Mesothelial cell of epicardium (in vitro differentiated cells): ENCODE measurements at regions not wholly inside any gene's neighbourhood (a gene's known extent, or its start where the extent isn't known, plus 50 kb on each side); places are given as distances from the start of the nearest gene placed in this dataset.

Source experiments
- DNase-seq, 2 experiments: peaks; one replicate each; pipeline ENCODE4 v3.0.0; 2021; ENCODE audit warnings: low spot score in 2 of 2; ENCODE audit not compliant: unreplicated experiment in 2 of 2
- H3K27ac Mint-ChIP-seq: 2 replicates; pipeline ENCODE4 v1.8.0; 2021; ENCODE audit warnings: mixed read lengths
- H3K27me3 Mint-ChIP-seq: 2 replicates; pipeline ENCODE4 v1.8.0; 2021; ENCODE audit warnings: low read depth, mixed read lengths
- H3K36me3 Mint-ChIP-seq: 2 replicates; pipeline ENCODE4 v1.8.0; 2021; ENCODE audit warnings: mixed read lengths
- H3K4me1 Mint-ChIP-seq: 2 replicates; pipeline ENCODE4 v1.8.0; 2021; ENCODE audit warnings: mixed read lengths
- H3K4me3 Mint-ChIP-seq: 2 replicates; pipeline ENCODE4 v1.8.0; 2021; ENCODE audit warnings: mild to moderate bottlenecking, moderate library complexity, mixed read lengths
- H3K9me3 Mint-ChIP-seq: 2 replicates; pipeline ENCODE4 v1.8.0; 2021; ENCODE audit warnings: mixed read lengths
- TF ChIP-seq, protein P1 (sequence below): fragments of 200-600 bp; sonication (generic); IDR thresholded peaks from one replicate; pipeline ENCODE4 v1.5.0; 2021; ENCODE audit warnings: antibody characterized with exemption; ENCODE audit not compliant: unreplicated experiment

- Mint-ChIP-seq H3K27ac (no peak overlapping the region), H3K9me3 (no peaks in the 10 kb centered on the region), H3K4me1 (no peaks in the 10 kb centered on the region), H3K27me3 (no peaks in the 10 kb centered on the region), H3K4me3 (no peak overlapping the region), H3K36me3 (no peaks in the 10 kb centered on the region)
- DNase-seq, result no peak
- TF ChIP-seq, protein P1, sequence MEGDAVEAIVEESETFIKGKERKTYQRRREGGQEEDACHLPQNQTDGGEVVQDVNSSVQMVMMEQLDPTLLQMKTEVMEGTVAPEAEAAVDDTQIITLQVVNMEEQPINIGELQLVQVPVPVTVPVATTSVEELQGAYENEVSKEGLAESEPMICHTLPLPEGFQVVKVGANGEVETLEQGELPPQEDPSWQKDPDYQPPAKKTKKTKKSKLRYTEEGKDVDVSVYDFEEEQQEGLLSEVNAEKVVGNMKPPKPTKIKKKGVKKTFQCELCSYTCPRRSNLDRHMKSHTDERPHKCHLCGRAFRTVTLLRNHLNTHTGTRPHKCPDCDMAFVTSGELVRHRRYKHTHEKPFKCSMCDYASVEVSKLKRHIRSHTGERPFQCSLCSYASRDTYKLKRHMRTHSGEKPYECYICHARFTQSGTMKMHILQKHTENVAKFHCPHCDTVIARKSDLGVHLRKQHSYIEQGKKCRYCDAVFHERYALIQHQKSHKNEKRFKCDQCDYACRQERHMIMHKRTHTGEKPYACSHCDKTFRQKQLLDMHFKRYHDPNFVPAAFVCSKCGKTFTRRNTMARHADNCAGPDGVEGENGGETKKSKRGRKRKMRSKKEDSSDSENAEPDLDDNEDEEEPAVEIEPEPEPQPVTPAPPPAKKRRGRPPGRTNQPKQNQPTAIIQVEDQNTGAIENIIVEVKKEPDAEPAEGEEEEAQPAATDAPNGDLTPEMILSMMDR, result no peak
Measured at GRCh38 chr12:59100585-59100984, 180.3 kb upstream of the LRIG3 start.

- no peak for DNase-seq
- Mint-ChIP-seq H3K27ac (no peak overlapping the region), H3K36me3 (no peaks in the 10 kb centered on the region), H3K27me3 (no peaks in the 10 kb centered on the region), H3K4me1 (no peaks in the 10 kb centered on the region), H3K9me3 (no peaks in the 10 kb centered on the region), H3K4me3 (no peak overlapping the region)
- TF ChIP-seq, protein P1, result no peak
Measured at GRCh38 chr12:59097876-59098275, 177.6 kb upstream of the LRIG3 start.

GRCh38 chr12:59096246-59096645 lies 175.9 kb upstream of the LRIG3 start:
- Mint-ChIP-seq H3K27me3 (no peaks in the 10 kb centered on the region), H3K9me3 (no peaks in the 10 kb centered on the region), H3K36me3 (no peaks in the 10 kb centered on the region), H3K4me3 (no peak overlapping the region), H3K27ac (no peak overlapping the region), H3K4me1 (no peaks in the 10 kb centered on the region)
- DNase-seq, result no peak
- TF ChIP-seq, protein P1, result no peak

- TF ChIP-seq, protein P1, result no peak
- Mint-ChIP-seq H3K27me3 (no peaks in the 10 kb centered on the region), H3K9me3 (no peaks in the 10 kb centered on the region), H3K27ac (no peak overlapping the region), H3K4me1 (no peaks in the 10 kb centered on the region), H3K4me3 (no peak overlapping the region), H3K36me3 (no peaks in the 10 kb centered on the region)
- no peak for DNase-seq
Measured at GRCh38 chr12:59093073-59093772, 172.9 kb upstream of the LRIG3 start.

- Mint-ChIP-seq H3K36me3 (no peaks in the 10 kb centered on the region), H3K4me1 (peaks cover 34% of the 10 kb centered on the region), H3K27me3 (no peaks in the 10 kb centered on the region), H3K9me3 (no peaks in the 10 kb centered on the region), H3K27ac (no peak overlapping the region), H3K4me3 (no peak overlapping the region)
- TF ChIP-seq, protein P1, result no peak
- DNase-seq, result no peak
Measured at GRCh38 chr12:59088673-59089072, 168.4 kb upstream of the LRIG3 start.
